ENCODE measurements at regions not wholly inside any gene's neighbourhood (a gene's known extent, or its start where the extent isn't known, plus 50 kb on each side); places are given as distances from the start of the nearest gene placed in this dataset.

DNA sequence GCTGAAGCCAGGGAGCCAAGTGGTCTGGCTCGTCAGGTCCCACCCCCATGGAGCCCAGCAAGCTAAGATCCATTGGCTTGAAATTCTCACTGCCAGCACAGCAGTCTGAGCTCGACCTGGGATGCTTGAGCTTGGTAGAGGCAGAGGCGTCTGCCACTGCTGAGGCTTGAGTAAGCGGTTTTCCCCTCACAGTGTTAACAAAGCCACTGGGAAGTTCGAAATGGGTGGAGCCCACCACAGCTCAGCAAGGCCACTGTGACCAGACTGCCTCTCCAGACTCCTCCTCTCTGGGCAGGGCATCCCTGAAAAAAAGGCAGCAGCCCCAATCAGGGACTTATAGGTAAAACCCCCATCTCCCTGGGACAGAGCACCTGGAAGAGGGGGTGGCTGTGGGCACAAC is 353.8 kb downstream of the NAP1L3 start:
- H3K27ac Mint-ChIP-seq, result no peak overlapping the region
- no peak for ATAC-seq
- Histone ChIP-seq H2AFZ (no peak overlapping the region), H3K9me2 (ENCODE audit: insufficient read depth) (no peaks in the 10 kb centered on the region), H3F3A (replicated peaks; ENCODE audit: low read depth) (no peaks in the 10 kb centered on the region), H3K27ac (ENCODE audit: low read depth) (no peak overlapping the region), H3K36me3 (ENCODE audit: insufficient read depth) (no peaks in the 10 kb centered on the region), H3K4me1 (ENCODE audit: insufficient read depth) (no peaks in the 10 kb centered on the region), H3K4me2 (no peak overlapping the region), H3K79me2 (replicated peaks; ENCODE audit: insufficient read depth) (no peaks in the 10 kb centered on the region), H3K27me3 (ENCODE audit: insufficient read depth) (no peaks in the 10 kb centered on the region), H3K4me3 (no peak overlapping the region), H4K20me1 (replicated peaks; ENCODE audit: insufficient read depth) (no peaks in the 10 kb centered on the region)
- H3K9me3 Mint-ChIP-seq, result peaks cover 8% of the 10 kb centered on the region; the same call in 1 of the 3 replicates
- no peaks in the 10 kb centered on the region; the same call in 2 of the 3 replicates for H3K36me3 Mint-ChIP-seq (ENCODE audit: low read depth)
- TF ChIP-seq JUNB (IDR thresholded peaks at IDR 0.05; ENCODE audit: unreplicated experiment) (no peak), EZH2phosphoT487 (IDR thresholded peaks at IDR 0.05; ENCODE audit: unreplicated experiment) (no peak), ZNF114 (CRISPR knock-in tag; IDR thresholded peaks at IDR 0.05) (no peak)
- TF ChIP-seq, protein P1, sequence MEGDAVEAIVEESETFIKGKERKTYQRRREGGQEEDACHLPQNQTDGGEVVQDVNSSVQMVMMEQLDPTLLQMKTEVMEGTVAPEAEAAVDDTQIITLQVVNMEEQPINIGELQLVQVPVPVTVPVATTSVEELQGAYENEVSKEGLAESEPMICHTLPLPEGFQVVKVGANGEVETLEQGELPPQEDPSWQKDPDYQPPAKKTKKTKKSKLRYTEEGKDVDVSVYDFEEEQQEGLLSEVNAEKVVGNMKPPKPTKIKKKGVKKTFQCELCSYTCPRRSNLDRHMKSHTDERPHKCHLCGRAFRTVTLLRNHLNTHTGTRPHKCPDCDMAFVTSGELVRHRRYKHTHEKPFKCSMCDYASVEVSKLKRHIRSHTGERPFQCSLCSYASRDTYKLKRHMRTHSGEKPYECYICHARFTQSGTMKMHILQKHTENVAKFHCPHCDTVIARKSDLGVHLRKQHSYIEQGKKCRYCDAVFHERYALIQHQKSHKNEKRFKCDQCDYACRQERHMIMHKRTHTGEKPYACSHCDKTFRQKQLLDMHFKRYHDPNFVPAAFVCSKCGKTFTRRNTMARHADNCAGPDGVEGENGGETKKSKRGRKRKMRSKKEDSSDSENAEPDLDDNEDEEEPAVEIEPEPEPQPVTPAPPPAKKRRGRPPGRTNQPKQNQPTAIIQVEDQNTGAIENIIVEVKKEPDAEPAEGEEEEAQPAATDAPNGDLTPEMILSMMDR (conservative IDR thresholded peaks at IDR 0.05; ENCODE audit: low read depth in 2 of 2), result no peak
- peak; percentile 1 for DNase-seq (ENCODE audit: low spot score)
- H3K4me3 Mint-ChIP-seq, result no peak overlapping the region
- no peaks in the 10 kb centered on the region for H3K4me1 Mint-ChIP-seq
- H3K27me3 Mint-ChIP-seq (ENCODE audit: insufficient read depth, low read depth, poor library complexity), result no peaks in the 10 kb centered on the region

Measured in GM23338 (cell line).